HEK293T (cell line): ENCODE measurements at regions not wholly inside any gene's neighbourhood (a gene's known extent, or its start where the extent isn't known, plus 50 kb on each side); places are given as distances from the start of the nearest gene placed in this dataset.

Experiments
- BHLHE40 ChIP-seq: fragments of 450-650 bp; IDR thresholded peaks from 2 replicates; pipeline ENCODE4 v1.6.1; 2016; ENCODE audit warnings: mild to moderate bottlenecking, moderate library complexity, borderline replicate concordance
- CTBP1 ChIP-seq: fragments of 450-650 bp; IDR thresholded peaks from 2 replicates; pipeline ENCODE4 v1.6.1; 2016; ENCODE audit warnings: borderline replicate concordance
- FOXK2 ChIP-seq: fragments of 450-650 bp; IDR thresholded peaks from 2 replicates; pipeline ENCODE4 v1.6.1; 2016; ENCODE audit warnings: mild to moderate bottlenecking
- HDGF ChIP-seq: fragments of 450-650 bp; IDR thresholded peaks from 2 replicates; pipeline ENCODE4 v1.6.1; 2017; ENCODE audit warnings: antibody characterized with exemption, borderline replicate concordance
- LEF1 ChIP-seq: fragments of 450-650 bp; IDR thresholded peaks from 2 replicates; pipeline ENCODE4 v1.6.1; 2017; ENCODE audit warnings: mild to moderate bottlenecking, borderline replicate concordance
- NFRKB ChIP-seq: fragments of 450-650 bp; IDR thresholded peaks from 2 replicates; pipeline ENCODE4 v1.6.1; 2016; ENCODE audit warnings: mild to moderate bottlenecking, moderate library complexity
- SP1 ChIP-seq: fragments of 450-650 bp; IDR thresholded peaks from 2 replicates; pipeline ENCODE4 v1.6.1; 2017
- SUZ12 ChIP-seq: fragments of 450-650 bp; IDR thresholded peaks from 2 replicates; pipeline ENCODE4 v1.6.1; 2016; ENCODE audit warnings: mild to moderate bottlenecking

DNA sequence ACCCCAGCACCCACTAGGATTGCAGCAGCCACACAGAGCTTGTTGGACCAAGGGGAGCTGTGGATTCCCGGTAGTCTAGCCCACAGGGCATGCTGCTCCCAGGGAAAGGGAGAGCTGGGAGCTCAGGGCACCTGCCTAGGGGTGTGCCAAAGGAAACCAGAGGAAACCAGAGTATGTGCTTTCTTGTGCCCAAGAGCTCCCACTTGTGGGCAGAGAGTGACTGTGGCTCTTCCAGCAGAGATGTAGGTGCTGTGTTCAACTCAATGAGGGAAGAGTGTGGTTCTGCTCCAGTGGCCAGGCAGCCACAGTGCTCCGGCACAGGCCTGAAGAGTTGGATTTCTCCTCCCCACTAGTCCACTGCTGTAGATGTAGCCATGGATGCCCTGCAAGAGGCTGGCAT is 1050.0 kb upstream of the INTU start:
- TF ChIP-seq FOXK2 (no peak), BHLHE40 (no peak), LEF1 (no peak), SP1 (no peak), NFRKB (no peak), HDGF (no peak), SUZ12 (no peak), CTBP1 (no peak)
